ENCODE measurements at regions not wholly inside any gene's neighbourhood (a gene's known extent, or its start where the extent isn't known, plus 50 kb on each side); places are given as distances from the start of the nearest gene placed in this dataset.

GRCh38 chr17:70525961-70526360 is 356.6 kb downstream of the KCNJ2 start:
- CTCF ChIA-PET, result no interaction called here
- no peak for FAIRE-seq
- dilution Hi-C loops (cut with MboI; ENCODE audit: extremely low pct_ligation_motif_present, low sequenced_read_pairs), result no loop called here

GRCh38 chr17:70527364-70527888 is 358.1 kb downstream of the KCNJ2 start:
- Histone ChIP-seq H3K4me1 (ENCODE audit: control insufficient read depth, extremely low read depth, insufficient read depth, low read length) (no peaks in the 10 kb centered on the region), H3K9me3 (replicated peaks; ENCODE audit: control insufficient read depth, insufficient read depth, low read length) (no peaks in the 10 kb centered on the region), H2AFZ (ENCODE audit: low read depth, low read length) (no peak overlapping the region), H3K4me2 (ENCODE audit: insufficient read depth, low read length) (no peak overlapping the region), H3K36me3 (ENCODE audit: control insufficient read depth in 2 of 2, extremely low read depth in 1 of 2, insufficient read depth in 2 of 2, low read length in 2 of 2) (no peaks in the 10 kb centered on the region), H3K4me3 (replicated peaks in 1 of 3; ENCODE audit: insufficient read depth in 1 of 3, low read depth in 1 of 3, low read length in 3 of 3) (no peak overlapping the region), H3K9ac (replicated peaks; ENCODE audit: extremely low read depth, insufficient read depth, low read length) (no peak overlapping the region), H4K20me1 (replicated peaks; ENCODE audit: control insufficient read depth, extremely low read depth, insufficient read depth, low read length) (no peaks in the 10 kb centered on the region), H3K9me1 (replicated peaks; ENCODE audit: control insufficient read depth, extremely low read depth, insufficient read depth, low read length) (no peaks in the 10 kb centered on the region), H3K79me2 (ENCODE audit: control insufficient read depth, insufficient read depth, low read length) (no peaks in the 10 kb centered on the region), H3K27me3 (ENCODE audit: control insufficient read depth in 2 of 2, insufficient read depth in 2 of 2, low read length in 2 of 2) (no peaks in the 10 kb centered on the region), H3K27ac (ENCODE audit: insufficient read depth, low read depth, low read length) (no peak overlapping the region)
- dilution Hi-C loops (cut with MboI; ENCODE audit: extremely low pct_ligation_motif_present, low sequenced_read_pairs) (no loop called here), intact Hi-C loops (cut with micrococcal nuclease) (no loop called here)
- TF ChIP-seq POLR2AphosphoS5 (IDR thresholded peaks at IDR 0.05; ENCODE audit: insufficient read depth, low read depth, low read length) (no peak), MYC (IDR thresholded peaks at IDR 0.05; ENCODE audit: low read depth, low read length) (no peak), FOS (IDR thresholded peaks at IDR 0.05; ENCODE audit: borderline replicate concordance, insufficient read depth, low read length) (no peak), JUN (IDR thresholded peaks at IDR 0.05; ENCODE audit: borderline replicate concordance, insufficient read depth, insufficient read length, low read depth) (no peak), EZH2 (IDR thresholded peaks at IDR 0.05; ENCODE audit: borderline replicate concordance, low read depth, low read length, severe bottlenecking) (no peak), GATA2 (IDR thresholded peaks at IDR 0.05; ENCODE audit: insufficient read depth, insufficient read length, low read depth, low read length) (no peak), CTCF (IDR thresholded peaks at IDR 0.05; ENCODE audit: extremely low read depth in 1 of 2, insufficient read depth in 1 of 2, low read depth in 1 of 2, low read length in 2 of 2) (no peak), MAX (IDR thresholded peaks at IDR 0.05; ENCODE audit: insufficient read depth, insufficient read length) (no peak), POLR2A (IDR thresholded peaks at IDR 0.05; ENCODE audit: low read depth, low read length) (no peak)
- ChIA-PET CTCF (interaction anchor here (1.5 to 1.6 kb wide), 2 partner anchors 11 to 82 kb away, joined by 3 to 5 read pairs; no protein-coding TSS in a partner anchor), POLR2A (no interaction called here)
- DNase-seq (ENCODE audit: low read depth, low spot score) (no peak), FAIRE-seq (no peak)
- no TSS peak for BruUV-seq (replicated peaks)

More at GRCh38 chr17:70525961-70526360, 356.6 kb downstream of the KCNJ2 start:
- no TSS peak for BruUV-seq (replicated peaks)
- Histone ChIP-seq H3K4me3 (replicated peaks in 1 of 3; ENCODE audit: insufficient read depth in 1 of 3, low read depth in 1 of 3, low read length in 3 of 3) (no peak overlapping the region), H3K79me2 (ENCODE audit: control insufficient read depth, insufficient read depth, low read length) (no peaks in the 10 kb centered on the region), H3K27ac (ENCODE audit: insufficient read depth, low read depth, low read length) (no peak overlapping the region), H3K9ac (replicated peaks; ENCODE audit: extremely low read depth, insufficient read depth, low read length) (no peak overlapping the region), H3K9me1 (replicated peaks; ENCODE audit: control insufficient read depth, extremely low read depth, insufficient read depth, low read length) (no peaks in the 10 kb centered on the region), H4K20me1 (replicated peaks; ENCODE audit: control insufficient read depth, extremely low read depth, insufficient read depth, low read length) (no peaks in the 10 kb centered on the region), H3K9me3 (replicated peaks; ENCODE audit: control insufficient read depth, insufficient read depth, low read length) (no peaks in the 10 kb centered on the region), H3K4me1 (ENCODE audit: control insufficient read depth, extremely low read depth, insufficient read depth, low read length) (no peaks in the 10 kb centered on the region), H2AFZ (ENCODE audit: low read depth, low read length) (no peak overlapping the region), H3K4me2 (ENCODE audit: insufficient read depth, low read length) (no peak overlapping the region), H3K27me3 (ENCODE audit: control insufficient read depth in 2 of 2, insufficient read depth in 2 of 2, low read length in 2 of 2) (no peaks in the 10 kb centered on the region), H3K36me3 (ENCODE audit: control insufficient read depth in 2 of 2, extremely low read depth in 1 of 2, insufficient read depth in 2 of 2, low read length in 2 of 2) (no peaks in the 10 kb centered on the region)
- intact Hi-C loops (cut with micrococcal nuclease), result loop anchor here (2.0 kb wide), 1 partner anchor 15 kb away; no protein-coding TSS in a partner anchor
- no peak for DNase-seq (ENCODE audit: low read depth, low spot score)
- TF ChIP-seq GATA2 (IDR thresholded peaks at IDR 0.05; ENCODE audit: insufficient read depth, insufficient read length, low read depth, low read length) (no peak), POLR2A (IDR thresholded peaks at IDR 0.05; ENCODE audit: low read depth, low read length) (no peak), MAX (IDR thresholded peaks at IDR 0.05; ENCODE audit: insufficient read depth, insufficient read length) (no peak), MYC (IDR thresholded peaks at IDR 0.05; ENCODE audit: low read depth, low read length) (no peak), JUN (IDR thresholded peaks at IDR 0.05; ENCODE audit: borderline replicate concordance, insufficient read depth, insufficient read length, low read depth) (no peak)
- POLR2A ChIA-PET, result no interaction called here

All from endothelial cell of umbilical vein (primary cell).